Kidney (tissue), 13 donors: ENCODE measurements at regions not wholly inside any gene's neighbourhood (a gene's known extent, or its start where the extent isn't known, plus 50 kb on each side); places are given as distances from the start of the nearest gene placed in this dataset.

ENCODE experiments used
- DNase-seq, 5 donors: peaks; one replicate each; pipeline ENCODE4 v3.0.0-alpha.2; 2013 to 2020
- FAIRE-seq: peaks from 2 replicates; lab custom pipeline; 2012; peaks lifted over from hg19 to GRCh38; lab: Jason Lieb, UNC
- H3K27ac ChIP-seq, 2 donors: one replicate each; pipeline ENCODE4 v1.7.0; 2013; ENCODE audit warnings: low read depth in 2 of 2, low read length in 2 of 2, inconsistent platforms in 1 of 2
- H3K27me3 ChIP-seq: one replicate; pipeline ENCODE4 v1.7.1; 2013; ENCODE audit warnings: low read length, inconsistent platforms; ENCODE audit not compliant: control insufficient read depth, insufficient read depth
- H3K36me3 ChIP-seq, 3 donors: one replicate each; pipeline versions ENCODE4 v1.7.0 to v1.7.1; 2013; ENCODE audit warnings: low read length in 3 of 3, control low read depth in 1 of 3, inconsistent platforms in 1 of 3; ENCODE audit not compliant: insufficient read depth in 3 of 3, control insufficient read depth in 2 of 3
- H3K4me1 ChIP-seq, 3 donors: one replicate each; pipeline versions ENCODE4 v1.7.0 to v1.7.1; 2013; ENCODE audit warnings: low read length in 3 of 3, inconsistent platforms in 1 of 3, low read depth in 1 of 3; ENCODE audit not compliant: control insufficient read depth in 2 of 3, insufficient read depth in 2 of 3
- H3K4me3 ChIP-seq, 3 donors: one replicate each; pipeline versions ENCODE4 v1.7.0 to v1.8.1; 2013; ENCODE audit warnings: low read length in 3 of 3, control low read depth in 1 of 3, inconsistent platforms in 1 of 3
- H3K9ac ChIP-seq, 3 donors: one replicate each; pipeline versions ENCODE4 v1.7.0 to v1.7.1; 2013; ENCODE audit warnings: low read length in 3 of 3, control low read depth in 1 of 3, inconsistent platforms in 1 of 3
- H3K9me3 ChIP-seq, 3 donors: one replicate each; pipeline versions ENCODE4 v1.7.0 to v1.7.1; 2013; ENCODE audit warnings: low read length in 3 of 3, control low read depth in 1 of 3, inconsistent platforms in 1 of 3; ENCODE audit not compliant: control insufficient read depth in 2 of 3, insufficient read depth in 1 of 3
- intact Hi-C: fragments of 100-400 bp; cut with DNase I; formaldehyde crosslinking; loops from one replicate; pipeline ENCODE4 v1.11.1; 2022
- TF ChIP-seq, protein P1 (sequence below): IDR thresholded peaks from 3 replicates; pipeline ENCODE4 v1.5.1; 2012; ENCODE audit warnings: mild to moderate bottlenecking, moderate library complexity, borderline replicate concordance; ENCODE audit not compliant: insufficient read depth; ENCODE audit errors: extremely low read depth
- donor health status: control.
- donor health status: control.
- donor health status: control.
- donor health status: control.
- donor health status: control.
- donor health status: DM: yes; HTN: yes; CAD: no.
- donor health status: Normal renal cell carcinoma (clear cell type).

DNA sequence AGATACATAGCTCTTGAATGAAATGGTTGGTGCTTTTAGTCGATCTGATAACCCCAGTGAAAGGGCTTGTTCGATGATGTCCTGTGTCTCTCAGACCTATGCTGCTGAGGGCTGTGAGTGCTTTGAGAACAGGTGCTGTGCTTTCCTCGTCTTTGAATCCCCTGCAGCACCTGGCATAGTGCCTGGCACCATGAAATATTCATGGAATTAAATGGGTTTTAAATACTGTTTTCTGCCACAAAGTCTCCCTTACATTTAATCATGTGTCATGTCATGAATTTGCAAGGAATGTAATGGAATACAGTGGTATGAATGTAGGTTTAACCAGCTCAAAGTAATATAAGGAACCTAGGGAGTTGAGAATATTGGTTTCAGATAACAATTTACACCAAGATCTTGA, 220.5 kb upstream of the PRICKLE1 start:
- no peak overlapping the region for H3K9ac ChIP-seq
- no peak for FAIRE-seq
- peaks cover 0 to 4% (median 2%) of the 10 kb centered on the region in 3 donors for H3K4me1 ChIP-seq
- H3K4me3 ChIP-seq, result no peak overlapping the region
- no peak overlapping the region for H3K27ac ChIP-seq
- H3K9me3 ChIP-seq, result no peaks in the 10 kb centered on the region
- DNase-seq, result peak in 2 of 5 donors; percentile 48 to 60
- no peaks in the 10 kb centered on the region for H3K36me3 ChIP-seq
- no peaks in the 10 kb centered on the region for H3K27me3 ChIP-seq
- intact Hi-C loops, result no loop called here
- TF ChIP-seq, protein P1, sequence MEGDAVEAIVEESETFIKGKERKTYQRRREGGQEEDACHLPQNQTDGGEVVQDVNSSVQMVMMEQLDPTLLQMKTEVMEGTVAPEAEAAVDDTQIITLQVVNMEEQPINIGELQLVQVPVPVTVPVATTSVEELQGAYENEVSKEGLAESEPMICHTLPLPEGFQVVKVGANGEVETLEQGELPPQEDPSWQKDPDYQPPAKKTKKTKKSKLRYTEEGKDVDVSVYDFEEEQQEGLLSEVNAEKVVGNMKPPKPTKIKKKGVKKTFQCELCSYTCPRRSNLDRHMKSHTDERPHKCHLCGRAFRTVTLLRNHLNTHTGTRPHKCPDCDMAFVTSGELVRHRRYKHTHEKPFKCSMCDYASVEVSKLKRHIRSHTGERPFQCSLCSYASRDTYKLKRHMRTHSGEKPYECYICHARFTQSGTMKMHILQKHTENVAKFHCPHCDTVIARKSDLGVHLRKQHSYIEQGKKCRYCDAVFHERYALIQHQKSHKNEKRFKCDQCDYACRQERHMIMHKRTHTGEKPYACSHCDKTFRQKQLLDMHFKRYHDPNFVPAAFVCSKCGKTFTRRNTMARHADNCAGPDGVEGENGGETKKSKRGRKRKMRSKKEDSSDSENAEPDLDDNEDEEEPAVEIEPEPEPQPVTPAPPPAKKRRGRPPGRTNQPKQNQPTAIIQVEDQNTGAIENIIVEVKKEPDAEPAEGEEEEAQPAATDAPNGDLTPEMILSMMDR, result no peak

DNA sequence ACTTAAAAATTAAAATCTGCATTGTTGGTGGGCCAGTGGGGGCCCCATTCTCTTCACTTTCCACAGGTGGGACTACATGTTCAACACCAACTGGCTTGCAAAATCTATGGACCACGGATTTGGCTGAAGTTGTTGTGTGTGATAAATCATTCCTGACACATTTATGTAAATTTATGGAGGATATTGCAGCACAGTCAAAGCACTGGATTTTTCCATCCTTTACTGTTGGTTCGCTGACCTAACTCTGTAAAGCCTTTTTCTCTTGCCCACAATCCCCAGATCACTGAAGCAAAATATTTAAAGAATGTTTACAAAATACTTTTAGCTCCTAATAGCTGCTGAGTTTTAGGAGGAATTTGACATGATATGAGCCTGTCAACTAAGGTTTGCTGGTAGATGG, 219.7 kb upstream of the PRICKLE1 start:
- Histone ChIP-seq H3K4me3 (no peak overlapping the region), H3K9ac (no peak overlapping the region), H3K9me3 (no peaks in the 10 kb centered on the region), H3K4me1 (peaks cover 0 to 4% (median 2%) of the 10 kb centered on the region in 3 donors), H3K36me3 (no peaks in the 10 kb centered on the region), H3K27me3 (no peaks in the 10 kb centered on the region), H3K27ac (no peak overlapping the region)
- FAIRE-seq (no peak), DNase-seq (peak in 1 of 5 donors; percentile 19)
- intact Hi-C loops, result no loop called here
- TF ChIP-seq, protein P1, result no peak

DNA sequence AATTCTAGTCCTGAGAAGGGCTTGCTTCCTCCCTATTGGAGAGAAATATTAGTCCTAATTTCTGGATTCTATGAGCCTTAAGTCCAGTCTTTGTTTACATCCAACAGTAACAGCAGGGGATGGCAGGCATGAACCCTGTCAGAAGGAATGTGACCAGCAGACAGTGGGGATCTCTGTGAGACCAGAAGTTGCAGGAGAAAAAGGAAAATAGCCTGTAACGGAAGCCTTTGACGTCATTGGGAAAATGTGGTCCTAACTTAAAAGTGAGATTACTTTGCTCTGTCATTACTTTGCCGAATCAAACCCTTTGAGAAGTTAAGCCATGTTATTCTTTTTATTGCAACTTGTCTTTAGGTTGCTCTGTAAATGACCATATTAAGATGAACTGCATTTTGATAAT, 218.2 kb upstream of the PRICKLE1 start:
- intact Hi-C loops, result no loop called here
- Histone ChIP-seq H3K4me3 (no peak overlapping the region), H3K36me3 (no peaks in the 10 kb centered on the region), H3K27ac (no peak overlapping the region), H3K4me1 (peaks cover 0 to 4% (median 2%) of the 10 kb centered on the region in 3 donors), H3K27me3 (no peaks in the 10 kb centered on the region), H3K9me3 (no peaks in the 10 kb centered on the region), H3K9ac (no peak overlapping the region)
- no peak for DNase-seq
- no peak for FAIRE-seq
- TF ChIP-seq, protein P1, result no peak

DNA sequence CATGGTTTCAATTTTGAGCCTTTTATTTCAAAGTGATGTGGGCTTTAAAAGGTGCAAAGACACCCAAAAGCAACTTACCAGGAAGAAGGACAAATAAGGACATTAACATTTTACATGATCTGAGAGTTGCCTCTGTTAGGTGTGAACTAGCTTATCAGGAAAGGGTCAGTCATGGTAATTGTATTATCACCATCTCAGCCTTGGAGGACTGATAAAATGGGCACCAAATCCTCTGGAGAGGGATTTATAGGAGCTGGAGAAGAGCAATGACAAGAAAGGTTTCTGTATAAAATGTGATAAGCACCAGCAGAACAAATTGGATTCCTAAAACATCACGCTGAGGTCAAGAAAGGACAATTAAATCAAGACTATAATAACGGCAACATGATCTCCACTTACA, 217.7 kb upstream of the PRICKLE1 start:
- peaks cover 0 to 4% (median 2%) of the 10 kb centered on the region in 3 donors for H3K4me1 ChIP-seq
- no peak overlapping the region for H3K4me3 ChIP-seq
- no peaks in the 10 kb centered on the region for H3K9me3 ChIP-seq
- intact Hi-C loops, result no loop called here
- FAIRE-seq, result no peak
- H3K27me3 ChIP-seq, result no peaks in the 10 kb centered on the region
- H3K27ac ChIP-seq, result no peak overlapping the region
- H3K9ac ChIP-seq, result no peak overlapping the region
- DNase-seq, result no peak
- TF ChIP-seq, protein P1, result no peak
- H3K36me3 ChIP-seq, result no peaks in the 10 kb centered on the region
